OCI-LY7 (cell line): ENCODE measurements at regions not wholly inside any gene's neighbourhood (a gene's known extent, or its start where the extent isn't known, plus 50 kb on each side); places are given as distances from the start of the nearest gene placed in this dataset.

Experiments used
- CTCF ChIP-seq: fragments of 200-600 bp; sonication (generic); conservative IDR thresholded peaks from 2 replicates; pipeline ENCODE4 v1.5.1; 2014; ENCODE audit warnings: mild to moderate bottlenecking, antibody characterized with exemption, low read length, moderate library complexity, mixed read lengths
- EZH2phosphoT487 ChIP-seq: fragments of 200-600 bp; sonication (generic); IDR thresholded peaks from 2 replicates; pipeline ENCODE4 v1.6.1; 2018; ENCODE audit warnings: low read depth, borderline replicate concordance, mild to moderate bottlenecking, mixed run types, antibody characterized with exemption, low read length, moderate library complexity, mixed read lengths

DNA sequence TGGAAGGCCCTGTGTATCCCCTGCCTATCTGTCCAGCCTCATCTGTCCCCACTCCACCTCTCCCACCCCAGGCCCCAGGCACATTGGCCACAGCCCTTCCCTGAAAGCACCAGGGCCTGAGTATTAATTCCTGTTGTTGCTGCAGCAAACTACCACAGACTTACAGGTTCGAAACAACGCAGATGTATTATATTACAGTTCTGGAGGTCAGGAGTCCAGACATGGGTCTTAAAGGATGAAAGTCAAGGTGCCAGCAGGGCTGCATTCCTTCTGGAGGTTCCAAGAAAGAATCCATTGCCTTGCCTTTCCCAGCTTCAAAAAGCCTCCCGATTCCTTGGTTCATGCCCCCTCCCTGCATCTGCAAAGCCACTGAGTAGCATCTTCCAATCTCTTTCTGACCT, 78.7 kb upstream of the LAPTM4A start:
- no peak for TF ChIP-seq CTCF
- TF ChIP-seq EZH2phosphoT487, result no peak
